ENCODE measurements at regions not wholly inside any gene's neighbourhood (a gene's known extent, or its start where the extent isn't known, plus 50 kb on each side); places are given as distances from the start of the nearest gene placed in this dataset.

- peak; percentile 54 for TF ChIP-seq CTCF (IDR thresholded peaks at IDR 0.05; ENCODE audit: poor library complexity)
- TF ChIP-seq EZH2 (IDR thresholded peaks at IDR 0.05; ENCODE audit: borderline replicate concordance): no peak
Observed at GRCh38 chr2:57376985-57377384, 669.6 kb upstream of the VRK2 start.

Data from hepatocyte (in vitro differentiated cells).